GM21390 (cell line): ENCODE measurements at regions not wholly inside any gene's neighbourhood (a gene's known extent, or its start where the extent isn't known, plus 50 kb on each side); places are given as distances from the start of the nearest gene placed in this dataset.
A peak's percentile ranks its signal among the peaks of the same experiment; 100 is the strongest.

ENCODE experiments used
- ATAC-seq: cut with Tn5 transposase; IDR thresholded peaks from one replicate; pipeline ENCODE4 v1.9.1; 2021; ENCODE audit not compliant: unreplicated experiment

- no peak for ATAC-seq
Measured at GRCh38 chr1:68378296-68379084, 71.3 kb downstream of the RPE65 start.

- ATAC-seq, result no peak
Measured at GRCh38 chr1:68377098-68377497, 72.7 kb downstream of the RPE65 start.

- ATAC-seq, result no peak
Measured at GRCh38 chr1:68376441-68376840, 73.3 kb downstream of the RPE65 start.

GRCh38 chr1:68375919-68376318, 73.8 kb downstream of the RPE65 start:
- no peak for ATAC-seq

- no peak for ATAC-seq
Measured at GRCh38 chr1:68373173-68373572, 76.6 kb downstream of the RPE65 start.

- ATAC-seq, result no peak
Measured at GRCh38 chr1:68372487-68372886, 77.3 kb downstream of the RPE65 start.

- ATAC-seq, result no peak
Measured at GRCh38 chr1:68370101-68370915, 79.4 kb downstream of the RPE65 start.

- no peak for ATAC-seq
Measured at GRCh38 chr1:68366572-68366971, 83.2 kb downstream of the RPE65 start.

- no peak for ATAC-seq
Measured at GRCh38 chr1:68365709-68366382, 83.9 kb downstream of the RPE65 start.

- no peak for ATAC-seq
Measured at GRCh38 chr1:68363339-68363738, 86.4 kb downstream of the RPE65 start.

- no peak for ATAC-seq
Measured at GRCh38 chr1:68361346-68361910, 88.3 kb downstream of the RPE65 start.

GRCh38 chr1:68359045-68359444, 90.7 kb downstream of the RPE65 start:
- no peak for ATAC-seq

GRCh38 chr1:68358439-68358838, 91.3 kb downstream of the RPE65 start:
- no peak for ATAC-seq

- ATAC-seq, result no peak
Measured at GRCh38 chr1:68355614-68356013, 94.1 kb downstream of the RPE65 start.

GRCh38 chr1:68352202-68352601, 97.6 kb downstream of the RPE65 start:
- ATAC-seq, result no peak

GRCh38 chr1:68347415-68347814, 102.3 kb downstream of the RPE65 start:
- ATAC-seq, result peak; percentile 97

GRCh38 chr1:68346188-68346808, 103.5 kb downstream of the RPE65 start:
- ATAC-seq, result no peak

- no peak for ATAC-seq
Measured at GRCh38 chr1:68344208-68344607, 105.5 kb downstream of the RPE65 start.

GRCh38 chr1:68340951-68341350, 108.6 kb upstream of the WLS start:
- no peak for ATAC-seq

GRCh38 chr1:68339505-68339904, 107.2 kb upstream of the WLS start:
- no peak for ATAC-seq

- no peak for ATAC-seq
Measured at GRCh38 chr1:68338081-68338480, 105.8 kb upstream of the WLS start.
